ENCODE measurements at regions not wholly inside any gene's neighbourhood (a gene's known extent, or its start where the extent isn't known, plus 50 kb on each side); places are given as distances from the start of the nearest gene placed in this dataset.

DNA sequence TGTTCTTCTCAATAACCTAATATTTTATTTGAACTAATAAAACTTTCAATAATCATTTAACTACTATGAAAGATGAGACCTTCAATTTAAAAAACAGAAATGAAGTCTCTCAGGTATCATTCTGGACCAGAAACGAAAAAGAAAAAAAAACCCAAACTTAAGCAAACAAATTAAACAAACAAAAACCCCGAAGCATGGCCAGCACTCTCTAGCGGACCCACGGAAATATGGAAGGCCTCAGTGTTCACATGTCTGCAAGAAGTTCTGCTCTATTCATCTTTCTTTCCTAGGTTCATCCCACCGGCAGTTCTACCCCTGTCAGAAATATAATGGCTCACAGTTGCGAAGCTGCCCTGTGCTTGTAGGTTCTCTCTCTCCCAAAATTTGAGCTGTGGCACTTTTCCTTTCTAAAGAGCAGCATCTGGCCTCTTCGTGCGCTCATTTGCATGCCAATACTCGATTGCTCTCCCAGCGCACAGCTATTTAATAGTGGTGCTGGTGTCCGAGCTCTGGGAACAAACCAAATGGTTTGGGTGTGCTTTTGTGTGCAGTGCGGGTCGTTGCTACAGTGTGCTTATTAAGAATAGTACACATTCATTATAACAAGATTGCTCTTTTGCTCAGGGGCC, 129.0 kb upstream of the ZEB2 start:
- peaks cover 22% of the 10 kb centered on the region for H3K4me1 ChIP-seq (ENCODE audit: insufficient read depth, low read length, poor library complexity, severe bottlenecking)
- intact Hi-C loops (cut with micrococcal nuclease; ENCODE audit: unreplicated experiment) = no loop called here
- H3K27me3 ChIP-seq (replicated peaks; ENCODE audit: insufficient read depth, low read depth, low read length, poor library complexity) = no peaks in the 10 kb centered on the region
- H3K36me3 ChIP-seq (ENCODE audit: insufficient read depth, low read length, poor library complexity, severe bottlenecking) = no peaks in the 10 kb centered on the region
- no peak overlapping the region for H3K27ac ChIP-seq (ENCODE audit: low read depth, low read length, poor library complexity, severe bottlenecking)
- POLR2A ChIA-PET (ENCODE audit: low non-redundant PET) = no interaction called here
- H3K9me3 ChIP-seq (ENCODE audit: low read depth, low read length, poor library complexity, severe bottlenecking) = no peaks in the 10 kb centered on the region
- no peak overlapping the region for H3K4me3 ChIP-seq (ENCODE audit: low read depth, low read length, poor library complexity, severe bottlenecking)
- TF ChIP-seq, protein P1, sequence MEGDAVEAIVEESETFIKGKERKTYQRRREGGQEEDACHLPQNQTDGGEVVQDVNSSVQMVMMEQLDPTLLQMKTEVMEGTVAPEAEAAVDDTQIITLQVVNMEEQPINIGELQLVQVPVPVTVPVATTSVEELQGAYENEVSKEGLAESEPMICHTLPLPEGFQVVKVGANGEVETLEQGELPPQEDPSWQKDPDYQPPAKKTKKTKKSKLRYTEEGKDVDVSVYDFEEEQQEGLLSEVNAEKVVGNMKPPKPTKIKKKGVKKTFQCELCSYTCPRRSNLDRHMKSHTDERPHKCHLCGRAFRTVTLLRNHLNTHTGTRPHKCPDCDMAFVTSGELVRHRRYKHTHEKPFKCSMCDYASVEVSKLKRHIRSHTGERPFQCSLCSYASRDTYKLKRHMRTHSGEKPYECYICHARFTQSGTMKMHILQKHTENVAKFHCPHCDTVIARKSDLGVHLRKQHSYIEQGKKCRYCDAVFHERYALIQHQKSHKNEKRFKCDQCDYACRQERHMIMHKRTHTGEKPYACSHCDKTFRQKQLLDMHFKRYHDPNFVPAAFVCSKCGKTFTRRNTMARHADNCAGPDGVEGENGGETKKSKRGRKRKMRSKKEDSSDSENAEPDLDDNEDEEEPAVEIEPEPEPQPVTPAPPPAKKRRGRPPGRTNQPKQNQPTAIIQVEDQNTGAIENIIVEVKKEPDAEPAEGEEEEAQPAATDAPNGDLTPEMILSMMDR (conservative IDR thresholded peaks at IDR 0.05; ENCODE audit: low read depth, low read length) = no peak
- no peak for TF ChIP-seq EZH2 (IDR thresholded peaks at IDR 0.05; ENCODE audit: borderline replicate concordance, low read depth, low read length, poor library complexity, severe bottlenecking)
- CTCF ChIA-PET = no interaction called here
- no peak for DNase-seq (ENCODE audit: low spot score)
- no TSS peak for BruUV-seq (replicated peaks)

GRCh38 chr2:144645083-144645778, 125.3 kb upstream of the ZEB2 start:
- DNase-seq (ENCODE audit: low spot score) = no peak
- CTCF ChIA-PET = no interaction called here
- no peaks in the 10 kb centered on the region for H3K9me3 ChIP-seq (ENCODE audit: low read depth, low read length, poor library complexity, severe bottlenecking)
- H3K27ac ChIP-seq (ENCODE audit: low read depth, low read length, poor library complexity, severe bottlenecking) = no peak overlapping the region
- no peak overlapping the region for H3K4me3 ChIP-seq (ENCODE audit: low read depth, low read length, poor library complexity, severe bottlenecking)
- no TSS peak for BruUV-seq (replicated peaks)
- H3K36me3 ChIP-seq (ENCODE audit: insufficient read depth, low read length, poor library complexity, severe bottlenecking) = no peaks in the 10 kb centered on the region
- intact Hi-C loops (cut with micrococcal nuclease; ENCODE audit: unreplicated experiment) = no loop called here
- TF ChIP-seq EZH2 (IDR thresholded peaks at IDR 0.05; ENCODE audit: borderline replicate concordance, low read depth, low read length, poor library complexity, severe bottlenecking) = no peak
- TF ChIP-seq, protein P1 (conservative IDR thresholded peaks at IDR 0.05; ENCODE audit: low read depth, low read length) = no peak
- H3K4me1 ChIP-seq (ENCODE audit: insufficient read depth, low read length, poor library complexity, severe bottlenecking) = peaks cover 21% of the 10 kb centered on the region
- H3K27me3 ChIP-seq (replicated peaks; ENCODE audit: insufficient read depth, low read depth, low read length, poor library complexity) = no peaks in the 10 kb centered on the region
- POLR2A ChIA-PET (ENCODE audit: low non-redundant PET) = no interaction called here

- Histone ChIP-seq H3K4me1 (ENCODE audit: insufficient read depth, low read length, poor library complexity, severe bottlenecking) (peaks cover 15% of the 10 kb centered on the region), H3K27ac (ENCODE audit: low read depth, low read length, poor library complexity, severe bottlenecking) (no peak overlapping the region), H3K4me3 (ENCODE audit: low read depth, low read length, poor library complexity, severe bottlenecking) (no peak overlapping the region), H3K36me3 (ENCODE audit: insufficient read depth, low read length, poor library complexity, severe bottlenecking) (no peaks in the 10 kb centered on the region), H3K9me3 (ENCODE audit: low read depth, low read length, poor library complexity, severe bottlenecking) (no peaks in the 10 kb centered on the region), H3K27me3 (replicated peaks; ENCODE audit: insufficient read depth, low read depth, low read length, poor library complexity) (no peaks in the 10 kb centered on the region)
- BruUV-seq (replicated peaks) = no TSS peak
- TF ChIP-seq EZH2 (IDR thresholded peaks at IDR 0.05; ENCODE audit: borderline replicate concordance, low read depth, low read length, poor library complexity, severe bottlenecking) = no peak
- TF ChIP-seq, protein P1 (conservative IDR thresholded peaks at IDR 0.05; ENCODE audit: low read depth, low read length) = no peak
- CTCF ChIA-PET = no interaction called here
- intact Hi-C loops (cut with micrococcal nuclease; ENCODE audit: unreplicated experiment) = no loop called here
- DNase-seq (ENCODE audit: low spot score) = no peak
- POLR2A ChIA-PET (ENCODE audit: low non-redundant PET) = no interaction called here
These were observed 124.6 kb upstream of the ZEB2 start for GRCh38 chr2:144644549-144644948.
